WI38 (cell line): ENCODE measurements at regions not wholly inside any gene's neighbourhood (a gene's known extent, or its start where the extent isn't known, plus 50 kb on each side); places are given as distances from the start of the nearest gene placed in this dataset.

Experiments
- H3K4me3 ChIP-seq: 2 replicates; pipeline ENCODE4 v1.5.1; 2011; ENCODE audit warnings: low read depth, mild to moderate bottlenecking, control low read depth, low read length
- CTCF ChIP-seq: IDR thresholded peaks from 2 replicates; pipeline ENCODE4 v1.5.1; 2012; ENCODE audit warnings: low read depth, mild to moderate bottlenecking, control low read depth, low read length

GRCh38 chr12:65660096-65660495, 164.2 kb upstream of the HMGA2 start:
- no peak for TF ChIP-seq CTCF
- no peak overlapping the region for H3K4me3 ChIP-seq

GRCh38 chr12:65660836-65661235, 163.4 kb upstream of the HMGA2 start:
- no peak overlapping the region for H3K4me3 ChIP-seq
- no peak for TF ChIP-seq CTCF

- H3K4me3 ChIP-seq: no peak overlapping the region
- no peak for TF ChIP-seq CTCF
These were observed 161.7 kb upstream of the HMGA2 start for GRCh38 chr12:65662590-65662989.

GRCh38 chr12:65663097-65663496, 161.2 kb upstream of the HMGA2 start:
- no peak for TF ChIP-seq CTCF
- H3K4me3 ChIP-seq: no peak overlapping the region

GRCh38 chr12:65663648-65664047, 160.6 kb upstream of the HMGA2 start:
- no peak overlapping the region for H3K4me3 ChIP-seq
- TF ChIP-seq CTCF: no peak

GRCh38 chr12:65664715-65665250, 159.5 kb upstream of the HMGA2 start:
- TF ChIP-seq CTCF: no peak
- H3K4me3 ChIP-seq: no peak overlapping the region

- no peak for TF ChIP-seq CTCF
- no peak overlapping the region for H3K4me3 ChIP-seq
These were observed 158.5 kb upstream of the HMGA2 start for GRCh38 chr12:65665817-65666216.
